ENCODE measurements at regions not wholly inside any gene's neighbourhood (a gene's known extent, or its start where the extent isn't known, plus 50 kb on each side); places are given as distances from the start of the nearest gene placed in this dataset.

DNA sequence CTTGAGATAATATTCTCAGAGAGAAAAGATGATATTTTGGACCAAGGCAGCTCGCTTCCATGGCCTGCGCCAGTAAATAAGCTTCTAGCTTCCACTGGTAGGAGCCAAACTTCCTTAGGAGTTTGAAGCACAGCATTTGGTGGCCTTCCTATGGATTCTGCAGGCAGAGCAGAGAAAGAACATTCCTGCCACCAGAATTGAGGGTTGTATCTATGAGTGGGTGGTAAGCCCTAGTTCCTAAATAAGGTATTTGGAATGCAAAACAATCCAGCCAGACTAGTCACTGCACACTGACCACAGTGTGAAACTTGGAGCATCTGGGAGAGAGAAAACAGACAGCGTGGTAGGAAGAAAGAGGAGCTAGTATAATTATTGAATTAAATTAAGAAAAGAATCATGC lies 54.1 kb upstream of the BCAR3 start:
- TF ChIP-seq ETV6 (CRISPR knock-in tag; IDR thresholded peaks at IDR 0.05) = no peak
- TF ChIP-seq, protein P1, sequence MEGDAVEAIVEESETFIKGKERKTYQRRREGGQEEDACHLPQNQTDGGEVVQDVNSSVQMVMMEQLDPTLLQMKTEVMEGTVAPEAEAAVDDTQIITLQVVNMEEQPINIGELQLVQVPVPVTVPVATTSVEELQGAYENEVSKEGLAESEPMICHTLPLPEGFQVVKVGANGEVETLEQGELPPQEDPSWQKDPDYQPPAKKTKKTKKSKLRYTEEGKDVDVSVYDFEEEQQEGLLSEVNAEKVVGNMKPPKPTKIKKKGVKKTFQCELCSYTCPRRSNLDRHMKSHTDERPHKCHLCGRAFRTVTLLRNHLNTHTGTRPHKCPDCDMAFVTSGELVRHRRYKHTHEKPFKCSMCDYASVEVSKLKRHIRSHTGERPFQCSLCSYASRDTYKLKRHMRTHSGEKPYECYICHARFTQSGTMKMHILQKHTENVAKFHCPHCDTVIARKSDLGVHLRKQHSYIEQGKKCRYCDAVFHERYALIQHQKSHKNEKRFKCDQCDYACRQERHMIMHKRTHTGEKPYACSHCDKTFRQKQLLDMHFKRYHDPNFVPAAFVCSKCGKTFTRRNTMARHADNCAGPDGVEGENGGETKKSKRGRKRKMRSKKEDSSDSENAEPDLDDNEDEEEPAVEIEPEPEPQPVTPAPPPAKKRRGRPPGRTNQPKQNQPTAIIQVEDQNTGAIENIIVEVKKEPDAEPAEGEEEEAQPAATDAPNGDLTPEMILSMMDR (IDR thresholded peaks at IDR 0.05) = no peak
- TF ChIP-seq, protein P2, sequence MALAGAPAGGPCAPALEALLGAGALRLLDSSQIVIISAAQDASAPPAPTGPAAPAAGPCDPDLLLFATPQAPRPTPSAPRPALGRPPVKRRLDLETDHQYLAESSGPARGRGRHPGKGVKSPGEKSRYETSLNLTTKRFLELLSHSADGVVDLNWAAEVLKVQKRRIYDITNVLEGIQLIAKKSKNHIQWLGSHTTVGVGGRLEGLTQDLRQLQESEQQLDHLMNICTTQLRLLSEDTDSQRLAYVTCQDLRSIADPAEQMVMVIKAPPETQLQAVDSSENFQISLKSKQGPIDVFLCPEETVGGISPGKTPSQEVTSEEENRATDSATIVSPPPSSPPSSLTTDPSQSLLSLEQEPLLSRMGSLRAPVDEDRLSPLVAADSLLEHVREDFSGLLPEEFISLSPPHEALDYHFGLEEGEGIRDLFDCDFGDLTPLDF (CRISPR knock-in tag; IDR thresholded peaks at IDR 0.05) = no peak
- no peak for TF ChIP-seq ZNF423 (CRISPR knock-in tag; IDR thresholded peaks at IDR 0.05)
- no peak for TF ChIP-seq NR2C2 (CRISPR knock-in tag; IDR thresholded peaks at IDR 0.05)

Measured in WTC11 (cell line).